H54 (cell line): ENCODE measurements at regions not wholly inside any gene's neighbourhood (a gene's known extent, or its start where the extent isn't known, plus 50 kb on each side); places are given as distances from the start of the nearest gene placed in this dataset.

ENCODE experiments used
- DNase-seq: peaks from one replicate; pipeline ENCODE4 v3.0.0; 2011; ENCODE audit warnings: low spot score, mixed read lengths; ENCODE audit not compliant: insufficient read length
- FAIRE-seq: peaks from 3 replicates; lab custom pipeline; 2011; peaks lifted over from hg19 to GRCh38; lab: Jason Lieb, UNC
- POLR2A ChIP-seq: IDR thresholded peaks from 2 replicates; pipeline ENCODE4 v1.6.1; 2011; ENCODE audit warnings: low read depth, mild to moderate bottlenecking, low read length

DNA sequence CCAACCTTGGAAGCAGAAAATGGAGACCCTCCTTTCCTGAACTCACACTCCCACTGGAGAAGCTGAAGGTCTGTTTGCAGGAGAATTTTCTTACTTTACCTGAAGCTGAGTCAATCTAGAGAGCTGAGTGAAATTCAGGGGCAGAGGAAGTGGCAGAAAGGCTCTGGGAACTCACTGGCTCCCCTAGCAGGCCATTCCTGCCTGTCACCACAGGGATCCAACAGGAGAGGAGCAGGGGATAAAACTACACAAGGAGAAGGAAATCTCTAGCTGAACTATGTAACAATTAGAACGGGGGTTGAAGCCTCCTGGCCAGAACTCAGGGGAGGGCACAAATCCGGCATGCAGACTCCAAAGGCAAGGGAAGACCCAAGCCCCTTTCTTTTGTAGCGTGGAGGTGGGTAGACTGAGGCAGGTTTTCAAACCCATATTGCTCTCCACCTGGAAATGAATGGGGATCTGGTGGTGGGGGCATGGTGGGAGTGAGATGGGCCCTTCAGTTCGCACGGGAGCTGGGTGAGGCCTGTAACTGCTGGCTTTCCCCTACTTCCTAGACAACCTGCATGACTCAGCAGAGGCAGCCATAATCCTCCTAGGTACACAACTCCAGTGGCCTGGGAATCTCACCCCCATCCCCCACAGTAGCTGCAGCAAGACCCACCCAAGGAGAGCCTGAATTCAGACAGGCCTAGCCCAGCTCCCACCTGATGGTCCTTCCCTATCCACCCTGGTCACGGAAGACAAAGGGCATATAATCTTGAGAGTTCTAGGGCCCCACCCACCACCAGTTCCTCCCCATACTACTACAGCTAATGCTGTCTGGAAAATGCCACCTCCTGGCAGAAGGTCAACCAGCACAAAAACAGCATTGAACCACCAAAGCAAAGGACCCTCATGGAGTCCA, 158.1 kb downstream of the LTN1 start:
- TF ChIP-seq POLR2A = no peak
- FAIRE-seq (no peak), DNase-seq (no peak)

DNA sequence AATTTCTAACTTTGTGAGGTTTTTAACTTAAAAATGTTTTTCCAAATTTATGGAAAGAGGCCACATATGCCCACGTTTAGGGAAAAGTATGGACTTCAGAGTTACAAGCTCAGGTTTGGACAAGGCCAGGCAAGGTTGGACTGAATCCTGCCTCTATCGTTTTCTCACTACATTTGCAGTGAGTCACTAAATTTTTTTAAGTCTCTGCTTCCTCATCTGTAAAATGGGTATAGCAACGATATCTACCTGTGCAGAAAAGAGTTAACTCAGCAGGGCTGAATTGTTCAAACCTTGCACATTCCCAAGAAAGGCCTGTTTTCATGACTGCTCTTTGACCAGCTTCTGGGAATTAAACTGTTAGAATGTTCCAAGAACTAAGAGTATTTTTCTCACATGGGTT, 159.1 kb downstream of the LTN1 start:
- TF ChIP-seq POLR2A = no peak
- DNase-seq = no peak
- no peak for FAIRE-seq

DNA sequence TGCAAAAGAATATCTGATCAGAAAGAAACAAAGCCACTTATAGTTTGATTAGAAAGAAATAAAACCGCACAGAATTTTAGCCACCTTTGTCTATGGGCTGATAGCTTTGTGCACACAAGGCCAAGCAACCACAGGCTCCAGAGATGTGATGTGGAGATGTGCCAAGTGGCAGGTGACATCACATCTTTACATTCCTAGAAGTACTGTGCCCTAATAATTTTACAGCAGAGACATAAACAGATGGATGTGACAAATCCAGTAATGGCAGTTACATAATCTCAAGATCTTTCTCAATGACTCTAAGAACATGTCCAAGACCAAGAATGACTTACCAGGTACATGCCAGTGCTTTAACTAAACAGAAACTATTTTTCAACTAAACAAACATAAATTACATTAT, 159.5 kb downstream of the LTN1 start:
- TF ChIP-seq POLR2A = no peak
- FAIRE-seq (no peak), DNase-seq (no peak)

DNA sequence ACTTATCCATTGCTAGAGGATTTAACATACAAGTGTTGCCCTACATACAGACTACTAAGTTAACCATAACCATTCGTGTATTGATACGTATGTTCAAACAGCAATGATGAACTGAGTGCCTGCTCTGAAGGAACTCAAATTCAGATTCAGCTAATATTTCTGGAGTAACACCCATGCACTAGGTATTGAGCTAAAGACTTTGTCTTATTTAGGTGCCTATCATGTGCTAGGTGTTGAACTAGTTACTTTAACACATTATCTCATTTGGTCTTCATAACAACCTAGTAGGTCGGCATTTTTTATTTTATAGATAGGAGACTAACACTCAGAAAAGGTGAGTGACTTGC, 160.0 kb downstream of the LTN1 start:
- no peak for FAIRE-seq
- DNase-seq = no peak
- TF ChIP-seq POLR2A = no peak

DNA sequence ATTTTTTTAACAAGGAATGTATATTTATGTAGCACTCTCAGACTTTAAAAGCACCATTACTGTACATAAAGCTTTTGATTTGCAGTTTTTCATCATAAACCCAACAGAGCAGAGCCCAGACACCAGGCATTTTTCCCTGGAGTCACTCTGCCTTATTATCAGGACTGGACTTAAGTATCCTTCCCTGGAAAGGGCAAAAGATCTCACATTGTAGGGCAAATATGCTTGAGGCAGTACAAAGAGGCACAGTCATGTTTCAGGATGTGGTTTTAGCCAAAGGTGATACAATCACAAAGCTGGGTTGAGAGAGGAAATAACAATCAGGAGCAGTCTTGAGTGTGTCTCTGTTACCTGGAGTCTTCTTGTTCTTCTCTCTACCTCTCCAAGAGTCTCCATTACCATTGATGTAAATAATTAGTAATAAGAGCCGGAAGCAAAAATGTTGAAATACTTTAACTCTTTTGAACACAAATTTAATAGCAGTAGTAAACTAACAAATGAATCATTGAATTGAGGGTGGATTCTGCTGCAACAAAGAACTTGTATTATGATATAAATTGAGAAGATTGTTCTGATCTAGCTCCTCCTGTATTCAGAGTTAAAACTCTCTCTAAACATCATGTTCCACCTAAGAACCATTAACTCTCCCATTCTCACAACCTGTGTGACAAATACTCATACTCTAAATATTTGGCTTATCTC, 160.5 kb downstream of the LTN1 start:
- DNase-seq (no peak), FAIRE-seq (peak; percentile 64)
- no peak for TF ChIP-seq POLR2A

DNA sequence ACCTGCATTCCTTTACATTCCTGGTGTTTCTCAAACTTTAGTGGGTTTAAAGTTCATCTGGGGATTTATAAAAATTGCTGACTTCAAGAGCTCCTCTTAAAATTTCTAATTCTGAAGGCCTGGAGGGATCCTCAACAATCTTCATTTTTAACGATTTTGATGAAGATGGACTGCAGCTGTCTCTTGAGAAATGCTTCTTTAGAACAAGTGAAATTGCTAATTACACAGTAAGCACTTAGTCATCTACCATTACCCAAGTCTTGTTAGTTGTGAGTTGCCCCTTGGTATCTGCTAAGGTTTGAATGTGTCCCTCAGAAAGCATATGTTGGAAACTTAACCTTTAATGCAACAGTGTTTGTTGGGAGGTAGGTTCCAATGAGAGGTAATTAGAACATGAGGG, 163.7 kb downstream of the LTN1 start:
- no peak for TF ChIP-seq POLR2A
- no peak for FAIRE-seq
- DNase-seq = no peak

DNA sequence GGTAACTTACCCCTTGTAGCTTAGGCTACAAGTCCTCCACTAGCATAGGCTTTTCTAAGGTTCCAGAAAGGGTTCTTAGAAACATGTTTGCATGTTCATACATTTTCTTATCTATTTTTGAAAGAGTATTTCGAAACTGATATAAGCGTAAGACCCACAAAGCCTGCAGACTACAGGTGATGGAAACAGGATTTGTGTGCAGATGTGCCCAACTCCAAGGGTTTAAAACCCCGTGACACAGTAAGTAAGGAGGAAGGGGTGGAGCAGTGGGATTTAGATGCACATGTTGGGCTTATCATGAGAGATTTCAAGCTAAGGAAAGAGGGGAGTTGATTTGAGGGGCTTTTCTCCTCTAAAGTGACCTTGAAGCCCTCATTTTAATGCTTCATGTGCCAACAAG, 164.7 kb downstream of the LTN1 start:
- FAIRE-seq = no peak
- no peak for DNase-seq
- no peak for TF ChIP-seq POLR2A

DNA sequence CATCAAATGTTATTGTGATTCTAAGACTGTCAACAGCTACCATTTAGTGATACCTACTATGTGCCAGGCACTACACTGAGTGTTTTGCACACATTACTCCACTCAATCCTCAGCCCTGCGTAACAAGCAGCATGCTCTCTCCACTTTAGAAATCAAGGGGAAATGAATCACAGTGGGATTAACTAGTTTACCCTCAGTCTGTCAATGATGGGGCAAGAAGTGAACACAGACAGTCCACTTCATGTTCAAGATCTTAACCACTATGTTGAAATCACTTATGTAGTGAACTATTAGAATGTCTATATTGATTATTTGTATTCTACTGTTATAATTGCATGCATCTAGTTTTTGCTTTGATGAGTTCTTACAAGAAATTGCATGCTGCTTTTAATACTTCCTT, 165.3 kb downstream of the LTN1 start:
- DNase-seq (no peak), FAIRE-seq (no peak)
- TF ChIP-seq POLR2A = no peak

DNA sequence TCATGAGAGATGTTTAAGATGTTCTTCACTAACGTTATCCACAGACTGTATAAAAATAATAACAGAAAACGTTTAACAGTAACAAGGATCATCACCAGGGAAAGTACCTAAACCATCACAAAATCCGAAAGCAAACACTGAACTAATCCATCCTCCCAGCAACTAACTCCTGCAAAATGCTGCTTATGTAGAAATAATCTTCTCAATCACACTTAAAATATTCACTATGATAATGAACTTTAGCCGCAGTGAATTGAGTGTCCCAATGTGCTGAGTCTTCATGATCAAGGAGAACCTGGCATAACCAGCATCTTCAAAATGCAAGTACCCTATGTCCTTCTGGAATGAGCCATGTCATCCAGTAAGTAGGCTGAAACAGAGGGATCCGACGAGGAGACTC, 166.1 kb downstream of the LTN1 start:
- TF ChIP-seq POLR2A = no peak
- no peak for FAIRE-seq
- DNase-seq = no peak

DNA sequence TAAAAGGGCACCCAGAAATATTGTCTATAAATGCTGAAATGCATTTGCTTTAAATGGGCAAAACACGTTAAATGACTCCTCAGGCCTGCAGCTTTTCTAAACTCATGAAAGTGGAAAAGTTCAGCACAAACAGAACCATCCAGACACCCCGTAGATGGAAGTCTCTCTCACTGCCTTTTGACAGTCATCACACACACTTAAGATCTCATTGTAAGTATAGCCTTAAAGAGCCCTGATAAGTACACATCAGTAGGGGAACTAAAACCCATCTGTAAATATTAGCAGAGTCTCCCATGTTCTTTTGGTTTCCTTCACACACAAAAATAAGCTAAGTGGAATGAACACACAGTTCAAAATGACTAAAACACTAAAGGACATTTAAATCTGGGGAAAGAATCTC, 166.7 kb downstream of the LTN1 start:
- DNase-seq (no peak), FAIRE-seq (no peak)
- TF ChIP-seq POLR2A = no peak

DNA sequence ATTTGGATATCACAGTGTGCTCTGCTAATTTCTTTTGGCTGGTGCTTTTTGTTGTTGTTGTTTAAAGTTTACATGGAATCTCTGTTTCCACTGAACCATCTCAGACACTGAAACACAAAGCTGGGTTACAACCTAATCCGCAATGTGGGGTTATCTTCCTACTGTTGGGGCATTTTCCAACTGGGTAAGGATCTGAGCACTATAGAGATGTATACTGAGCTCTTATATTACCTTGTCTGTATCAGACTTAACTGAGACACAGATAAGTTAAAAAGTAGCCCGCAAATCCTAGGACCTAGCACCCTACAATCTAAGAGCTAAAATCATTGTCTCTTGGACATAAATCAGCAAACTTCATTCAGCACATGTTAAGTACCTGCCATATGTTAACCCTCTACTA, 169.2 kb downstream of the LTN1 start:
- FAIRE-seq = no peak
- no peak for DNase-seq
- no peak for TF ChIP-seq POLR2A

DNA sequence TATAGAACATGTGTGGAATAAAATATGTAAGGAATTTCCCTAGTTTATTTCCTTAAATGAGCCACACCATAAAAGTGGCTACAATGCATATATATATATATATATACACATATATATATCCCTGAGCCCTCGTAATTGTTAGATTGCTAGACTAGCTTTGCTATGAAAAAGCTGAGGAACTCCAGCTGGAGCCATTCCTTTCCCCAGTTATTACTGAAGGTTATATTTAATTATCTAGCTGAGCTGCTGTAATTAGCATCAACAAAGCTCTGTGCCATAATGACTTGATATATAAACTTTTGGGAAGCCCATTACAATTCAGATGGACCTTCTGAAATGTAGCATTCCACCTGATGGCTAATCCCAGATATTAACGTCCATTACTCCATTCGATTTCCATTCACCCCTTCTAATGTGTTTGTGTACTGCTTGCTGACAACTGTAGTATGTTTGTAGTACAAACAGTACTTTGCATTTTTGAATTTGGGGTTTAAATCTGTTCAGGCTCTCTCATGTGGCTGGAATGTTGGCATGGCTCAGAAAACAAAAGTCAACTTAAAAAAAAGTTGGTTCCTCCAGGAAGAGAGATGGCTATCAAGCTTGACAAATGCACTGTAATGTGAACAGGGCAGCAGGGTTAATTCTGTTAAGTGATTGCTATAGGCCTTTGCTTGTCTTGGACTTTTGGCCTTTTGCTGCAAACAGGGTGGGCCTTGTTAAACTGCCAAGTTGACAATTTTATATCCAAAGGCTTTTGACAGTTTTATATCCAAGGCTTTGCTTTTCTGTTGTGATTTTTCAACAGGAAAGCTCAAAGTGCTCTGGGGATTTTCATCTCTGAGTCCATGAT, 170.0 kb downstream of the LTN1 start:
- no peak for DNase-seq
- FAIRE-seq = no peak
- TF ChIP-seq POLR2A = no peak

DNA sequence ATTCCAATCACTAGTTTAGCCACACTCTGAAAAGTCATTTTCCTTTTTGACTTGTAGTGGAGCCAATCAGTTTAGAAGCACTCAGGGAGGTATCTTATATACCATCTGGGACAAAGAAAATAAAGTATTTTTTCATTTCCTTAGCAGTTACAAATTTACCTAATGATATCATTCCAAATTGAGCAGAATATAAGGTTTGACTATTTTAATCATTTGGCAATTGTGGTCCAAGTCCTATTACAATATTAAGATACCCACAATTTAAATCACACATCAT, 170.6 kb downstream of the LTN1 start:
- DNase-seq = no peak
- FAIRE-seq = no peak
- no peak for TF ChIP-seq POLR2A
